H9 (cell line): ENCODE measurements at regions not wholly inside any gene's neighbourhood (a gene's known extent, or its start where the extent isn't known, plus 50 kb on each side); places are given as distances from the start of the nearest gene placed in this dataset.

ENCODE experiments used
- DNase-seq: peaks from one replicate; pipeline ENCODE4 v3.0.0-alpha.2; 2017
- H2AFZ ChIP-seq: one replicate; pipeline ENCODE4 v1.6.1; 2013; ENCODE audit warnings: mild to moderate bottlenecking, low read length, control low read depth, moderate library complexity
- H2AK5ac ChIP-seq: 2 replicates; pipeline ENCODE4 v1.6.1; 2013; ENCODE audit warnings: low read length, control low read depth, mixed read lengths; ENCODE audit not compliant: insufficient read length
- H2BK120ac ChIP-seq: one replicate; pipeline ENCODE4 v1.6.1; 2013; ENCODE audit warnings: low read depth, mild to moderate bottlenecking, low read length, control low read depth, inconsistent platforms; ENCODE audit not compliant: poor library complexity, severe bottlenecking
- H2BK12ac ChIP-seq: 2 replicates; pipeline ENCODE4 v1.6.1; 2013; ENCODE audit warnings: low read length, control low read depth, mixed read lengths, low read depth; ENCODE audit not compliant: insufficient read length
- H2BK15ac ChIP-seq: 2 replicates; pipeline ENCODE4 v1.6.1; 2013; ENCODE audit warnings: low read depth, low read length, control low read depth
- H2BK20ac ChIP-seq: one replicate; pipeline ENCODE4 v1.6.1; 2013; ENCODE audit warnings: low read depth, mild to moderate bottlenecking, low read length, control low read depth, inconsistent platforms; ENCODE audit not compliant: poor library complexity, severe bottlenecking
- H2BK5ac ChIP-seq: 2 replicates; pipeline ENCODE4 v1.6.1; 2013; ENCODE audit warnings: low read length, control low read depth, mixed read lengths; ENCODE audit not compliant: insufficient read length
- H3K14ac ChIP-seq: 2 replicates; pipeline ENCODE4 v1.6.1; 2013; ENCODE audit warnings: low read length, control low read depth; ENCODE audit not compliant: insufficient read depth
- H3K18ac ChIP-seq: 2 replicates; pipeline ENCODE4 v1.6.1; 2013; ENCODE audit warnings: low read depth, mild to moderate bottlenecking, mixed read lengths, low read length, control low read depth; ENCODE audit not compliant: insufficient read length
- H3K23ac ChIP-seq: 2 replicates; pipeline ENCODE4 v1.6.1; 2013; ENCODE audit warnings: low read length, control low read depth, mixed read lengths, low read depth; ENCODE audit not compliant: insufficient read length
- H3K23me2 ChIP-seq: 2 replicates; pipeline ENCODE4 v1.6.1; 2013; ENCODE audit warnings: low read depth, mild to moderate bottlenecking, mixed read lengths, low read length, control low read depth; ENCODE audit not compliant: insufficient read length, poor library complexity, severe bottlenecking
- H3K27ac ChIP-seq: 2 replicates; pipeline ENCODE4 v1.5.1; 2013; ENCODE audit warnings: low read length, control low read depth, mixed read lengths, low read depth; ENCODE audit not compliant: insufficient read length
- H3K27me3 ChIP-seq: 2 replicates; pipeline ENCODE4 v1.6.1; 2013; ENCODE audit warnings: low read length, control low read depth, inconsistent platforms; ENCODE audit not compliant: insufficient read depth
- H3K4ac ChIP-seq: 2 replicates; pipeline ENCODE4 v1.6.1; 2013; ENCODE audit warnings: low read depth, mild to moderate bottlenecking, control low read depth, inconsistent platforms, low read length, moderate library complexity
- H3K4me1 ChIP-seq: 2 replicates; pipeline ENCODE4 v1.6.1; 2013; ENCODE audit warnings: low read length, control low read depth, inconsistent platforms; ENCODE audit not compliant: insufficient read depth
- H3K4me2 ChIP-seq: 2 replicates; pipeline ENCODE4 v1.6.1; 2013; ENCODE audit warnings: low read length, control low read depth, mixed read lengths; ENCODE audit not compliant: insufficient read length, insufficient read depth
- H3K56ac ChIP-seq: 2 replicates; pipeline ENCODE4 v1.6.1; 2013; ENCODE audit warnings: low read depth, mild to moderate bottlenecking, mixed read lengths, low read length, control low read depth; ENCODE audit not compliant: insufficient read length
- H3K79me1 ChIP-seq: 2 replicates; pipeline ENCODE4 v1.6.1; 2013; ENCODE audit warnings: low read depth, mild to moderate bottlenecking, moderate library complexity, low read length, control low read depth, inconsistent platforms; ENCODE audit not compliant: insufficient read depth, poor library complexity, severe bottlenecking
- H3K79me2 ChIP-seq: 2 replicates; pipeline ENCODE4 v1.6.1; 2013; ENCODE audit warnings: low read length, control low read depth, inconsistent platforms; ENCODE audit not compliant: insufficient read depth
- H3K9ac ChIP-seq: 2 replicates; pipeline ENCODE4 v1.6.1; 2013; ENCODE audit warnings: low read length, control low read depth, mixed read lengths; ENCODE audit not compliant: insufficient read length; ENCODE audit errors: extremely low read depth
- H3K9me3 ChIP-seq: one replicate; pipeline ENCODE4 v1.6.1; 2013; ENCODE audit warnings: low read depth, low read length, inconsistent platforms; ENCODE audit not compliant: control insufficient read depth
- H3T11ph ChIP-seq: one replicate; pipeline ENCODE4 v1.6.1; 2013; ENCODE audit warnings: mild to moderate bottlenecking, low read length, control low read depth, inconsistent platforms
- H4K20me1 ChIP-seq: one replicate; pipeline ENCODE4 v1.6.1; 2013; ENCODE audit not compliant: control insufficient read depth, insufficient read length, insufficient read depth
- H4K5ac ChIP-seq: 2 replicates; pipeline ENCODE4 v1.6.1; 2013; ENCODE audit warnings: low read depth, mild to moderate bottlenecking, mixed read lengths, low read length, control low read depth; ENCODE audit not compliant: insufficient read length
- H4K8ac ChIP-seq: replicated peaks from 2 replicates; pipeline ENCODE4 v1.6.1; 2013; ENCODE audit warnings: low read length, control low read depth, mixed read lengths, low read depth; ENCODE audit not compliant: insufficient read length
- H4K91ac ChIP-seq: 2 replicates; pipeline ENCODE4 v1.6.1; 2013; ENCODE audit warnings: low read depth, mild to moderate bottlenecking, moderate library complexity, mixed read lengths, low read length, control low read depth; ENCODE audit not compliant: insufficient read length
- H3K27ac Mint-ChIP-seq, 3 experiments: 2 replicates in 2 of 3; 3 replicates in 1 of 3; pipeline ENCODE4 v1.8.0; 2020 to 2021; ENCODE audit warnings: mixed read lengths in 3 of 3, mild to moderate bottlenecking in 1 of 3, moderate library complexity in 1 of 3
- H3K27me3 Mint-ChIP-seq: 2 replicates; pipeline ENCODE4 v1.8.0; 2021; ENCODE audit warnings: low read depth, mild to moderate bottlenecking, moderate library complexity, mixed read lengths
- H3K36me3 Mint-ChIP-seq, 3 experiments: 2 replicates in 2 of 3; 3 replicates in 1 of 3; pipeline ENCODE4 v1.8.0; 2020 to 2021; ENCODE audit warnings: low read depth in 3 of 3, mixed read lengths in 3 of 3; ENCODE audit not compliant: insufficient read depth in 1 of 3
- H3K4me1 Mint-ChIP-seq, 2 experiments: 2 replicates each; pipeline ENCODE4 v1.8.0; 2020; ENCODE audit warnings: mixed read lengths in 2 of 2
- H3K4me3 Mint-ChIP-seq, 2 experiments: 2 replicates in 1 of 2; 3 replicates in 1 of 2; pipeline ENCODE4 v1.8.0; 2020 to 2021; ENCODE audit warnings: mild to moderate bottlenecking in 2 of 2, mixed read lengths in 2 of 2, moderate library complexity in 1 of 2
- H3K9me3 Mint-ChIP-seq, 2 experiments: 2 replicates in 1 of 2; 3 replicates in 1 of 2; pipeline ENCODE4 v1.8.0; 2020; ENCODE audit warnings: mild to moderate bottlenecking in 2 of 2, mixed read lengths in 2 of 2, moderate library complexity in 1 of 2
- CTCF ChIP-seq: fragments of 200-600 bp; sonication (generic); conservative IDR thresholded peaks from 3 replicates; pipeline ENCODE4 v1.8.0; 2021; ENCODE audit warnings: antibody characterized with exemption, mild to moderate bottlenecking
- WGBS: extraction: QIAGEN DNeasy Blood & Tissue Kit; methylation state at CpG from one replicate; pipeline ENCODE4 v1.1.7; 2013; ENCODE audit warnings: missing lambda C conversion rate, low lambda C conversion rate, mixed read lengths; ENCODE audit not compliant: insufficient read length; ENCODE audit errors: extremely low coverage; 5-methylcytosine and 5-hydroxymethylcytosine counted together

GRCh38 chr5:165334201-165334600, 1828.8 kb downstream of the MAT2B start:
- no peak overlapping the region for H3K9ac ChIP-seq
- no peak overlapping the region for H3K56ac ChIP-seq
- no peak overlapping the region for H2BK15ac ChIP-seq
- no peak for DNase-seq
- no peak overlapping the region for H3K23ac ChIP-seq
- no peaks in the 10 kb centered on the region for H3K23me2 ChIP-seq
- H3K79me1 ChIP-seq: no peaks in the 10 kb centered on the region
- TF ChIP-seq CTCF: no peak
- H2BK12ac ChIP-seq: no peak overlapping the region
- H3K4me1 ChIP-seq: no peaks in the 10 kb centered on the region
- no peak overlapping the region for H3T11ph ChIP-seq
- Mint-ChIP-seq H3K36me3 (no peaks in the 10 kb centered on the region), H3K27ac (no peak overlapping the region), H3K27me3 (no peaks in the 10 kb centered on the region), H3K9me3 (no peaks in the 10 kb centered on the region), H3K4me1 (peaks cover 6 to 8% of the 10 kb centered on the region in 2 experiments), H3K4me3 (no peak overlapping the region)
- H3K27ac ChIP-seq: no peak overlapping the region
- no CpG with 5 or more reads among the region's 2 CpGs for whole genome bisulfite sequencing
- no peak overlapping the region for H3K4ac ChIP-seq
- H4K8ac ChIP-seq: no peak overlapping the region
- no peak overlapping the region for H2BK20ac ChIP-seq
- H3K18ac ChIP-seq: no peak overlapping the region
- H2AK5ac ChIP-seq: no peak overlapping the region
- H3K27me3 ChIP-seq: no peaks in the 10 kb centered on the region
- no peak overlapping the region for H2BK120ac ChIP-seq
- H4K91ac ChIP-seq: no peak overlapping the region
- no peak overlapping the region for H2BK5ac ChIP-seq
- H3K9me3 ChIP-seq: no peaks in the 10 kb centered on the region
- H3K79me2 ChIP-seq: no peaks in the 10 kb centered on the region
- H4K5ac ChIP-seq: no peak overlapping the region
- no peak overlapping the region for H2AFZ ChIP-seq
- no peak overlapping the region for H3K4me2 ChIP-seq
- no peaks in the 10 kb centered on the region for H4K20me1 ChIP-seq
- H3K14ac ChIP-seq: no peak overlapping the region
